K562 (cell line): ENCODE measurements at regions not wholly inside any gene's neighbourhood (a gene's known extent, or its start where the extent isn't known, plus 50 kb on each side); places are given as distances from the start of the nearest gene placed in this dataset.

Experiments
- ATAC-seq: fragments of 200-7000 bp; cut with Tn5 transposase; 3 replicates; pipeline ENCODE4 v1.9.1; 2020; ENCODE audit warnings: moderate library complexity
- BruUV-seq: library from RNA; stranded (reverse); fragments of 400-500 nt; replicated peaks from 2 replicates; lab custom pipeline; 2021; lab: Mats Ljungman, UMichigan
- CTCF ChIA-PET: fragments of 300-600 bp; formaldehyde crosslinking; extraction: SDS; loops from one replicate; lab custom pipeline; 2021; ENCODE audit warnings: low intra/inter-chr PET ratio; lab: Yijun Ruan, JAX
- POLR2A ChIA-PET: fragments of 300-600, 350-650 bp; sonication (Branson Sonifier 250); formaldehyde crosslinking; extraction: SDS; loops from one replicate; lab custom pipeline; 2021; ENCODE audit warnings: antibody characterized with exemption, inconsistent platforms; lab: Yijun Ruan, JAX
- DNase-seq, 4 experiments: peaks; one replicate each; pipeline versions ENCODE4 v3.0.0 to v3.0.0-alpha.2; 2011 to 2018; ENCODE audit warnings: low spot score in 3 of 4, mixed read lengths in 3 of 4; ENCODE audit errors: extremely low read depth in 1 of 4
- FAIRE-seq: peaks from 2 replicates; lab custom pipeline; 2011; peaks lifted over from hg19 to GRCh38; lab: Jason Lieb, UNC
- H2AFZ ChIP-seq: 2 replicates; pipeline ENCODE4 v1.6.0; 2011; ENCODE audit warnings: low read depth, low read length, control low read depth, inconsistent platforms
- H3K27ac ChIP-seq: fragments of 200-600 bp; 3 replicates; pipeline ENCODE4 v1.8.0; 2011; ENCODE audit warnings: low read depth, mild to moderate bottlenecking, control low read depth, inconsistent platforms, low read length, moderate library complexity, mixed read lengths; ENCODE audit errors: extremely low read depth
- H3K27me3 ChIP-seq, 2 experiments: fragments of 300-600 bp in 1 of 2; 2 replicates in 1 of 2; 3 replicates in 1 of 2; pipeline versions ENCODE4 v1.6.0 to v1.8.0; 2011; ENCODE audit warnings: inconsistent platforms in 2 of 2, low read length in 2 of 2, mild to moderate bottlenecking in 1 of 2, mixed read lengths in 1 of 2, moderate library complexity in 1 of 2; ENCODE audit not compliant: control insufficient read depth in 2 of 2, insufficient read depth in 2 of 2
- H3K36me3 ChIP-seq: fragments of 300-600 bp; 3 replicates; pipeline ENCODE4 v1.8.0; 2011; ENCODE audit warnings: mild to moderate bottlenecking, low read length, inconsistent platforms; ENCODE audit not compliant: control insufficient read depth, insufficient read depth
- H3K4me1 ChIP-seq, 2 experiments: fragments of 200-600 bp in 1 of 2; replicated peaks in 1 of 2; 2 replicates in 1 of 2; 3 replicates in 1 of 2; pipeline versions ENCODE4 v1.5.1 to v1.8.0; 2011; ENCODE audit warnings: inconsistent platforms in 2 of 2, low read length in 2 of 2, mild to moderate bottlenecking in 1 of 2, mixed read lengths in 1 of 2, moderate library complexity in 1 of 2; ENCODE audit not compliant: control insufficient read depth in 2 of 2, insufficient read depth in 2 of 2
- H3K4me2 ChIP-seq: 2 replicates; pipeline ENCODE4 v1.6.1; 2011; ENCODE audit warnings: low read length, control low read depth, inconsistent platforms, mixed read lengths; ENCODE audit not compliant: insufficient read depth
- H3K4me3 ChIP-seq: fragments of 200-600 bp; sonication (generic), shearing (Covaris generic); 2 replicates; pipeline ENCODE4 v1.5.1; 2016; ENCODE audit warnings: control low read depth, inconsistent platforms
- H3K79me2 ChIP-seq: fragments of 200-600 bp; 3 replicates; pipeline ENCODE4 v1.8.0; 2011; ENCODE audit warnings: low read length, inconsistent platforms; ENCODE audit not compliant: control insufficient read depth, insufficient read depth
- H3K9ac ChIP-seq, 2 experiments: 2 replicates each; pipeline versions ENCODE4 v1.6.0 to v1.6.1; 2011; ENCODE audit warnings: low read depth in 2 of 2, low read length in 2 of 2, control low read depth in 1 of 2, inconsistent platforms in 1 of 2, mild to moderate bottlenecking in 1 of 2, mixed read lengths in 1 of 2; ENCODE audit not compliant: insufficient read depth in 1 of 2
- H3K9me1 ChIP-seq: one replicate; pipeline ENCODE4 v1.6.0; 2011; ENCODE audit warnings: inconsistent platforms, mild to moderate bottlenecking, low read length, moderate library complexity; ENCODE audit not compliant: control insufficient read depth, insufficient read depth
- H3K9me3 ChIP-seq: replicated peaks from 2 replicates; pipeline ENCODE4 v1.5.1; 2011; ENCODE audit warnings: low read depth, low read length, inconsistent platforms; ENCODE audit not compliant: control insufficient read depth, insufficient read depth
- H4K20me1 ChIP-seq: replicated peaks from 2 replicates; pipeline ENCODE4 v1.6.1; 2011; ENCODE audit warnings: low read length, inconsistent platforms, mixed read lengths; ENCODE audit not compliant: control insufficient read depth, insufficient read depth
- ASH1L ChIP-seq: fragments of 450-650 bp; IDR thresholded peaks from 2 replicates; pipeline ENCODE4 v1.6.1; 2018; ENCODE audit warnings: borderline replicate concordance, mild to moderate bottlenecking, low read depth; ENCODE audit not compliant: partially characterized antibody
- HDGF ChIP-seq: fragments of 450-650 bp; IDR thresholded peaks from 2 replicates; pipeline ENCODE4 v1.6.1; 2016
- HNRNPK ChIP-seq: fragments of 200-400 bp; formaldehyde crosslinking; IDR thresholded peaks from one replicate; pipeline ENCODE4 v1.6.1; 2018; ENCODE audit warnings: mild to moderate bottlenecking, low read depth, low read length; ENCODE audit not compliant: poor library complexity, severe bottlenecking
- IFI16 ChIP-seq: fragments of 250-450 bp; sonication (Bioruptor Pico); IDR thresholded peaks from 2 replicates; pipeline ENCODE4 v2.1.2; 2022; ENCODE audit warnings: mild to moderate bottlenecking, inconsistent platforms
- LARP7 ChIP-seq: fragments of 450-650 bp; IDR thresholded peaks from 2 replicates; pipeline ENCODE4 v1.6.1; 2016
- NR2C2 ChIP-seq, 2 experiments: fragments of 200-800 bp in 1 of 2; sonication (Bioruptor generic) in 1 of 2; sonication (generic) in 1 of 2; formaldehyde crosslinking in 1 of 2; IDR thresholded peaks; 2 replicates each; pipeline versions ENCODE4 v1.6.1 to v1.8.0; 2016 to 2022; ENCODE audit warnings: mild to moderate bottlenecking in 1 of 2, missing compliant biosample characterization in 1 of 2, missing genetic modification characterization in 1 of 2, missing genetic modification reagents in 1 of 2
- RBM15 ChIP-seq: fragments of 200-400 bp; formaldehyde crosslinking; IDR thresholded peaks from 2 replicates; pipeline ENCODE4 v1.6.1; 2018; ENCODE audit warnings: mild to moderate bottlenecking, low read length, moderate library complexity; ENCODE audit not compliant: insufficient read depth
- RBM22 ChIP-seq: fragments of 200-400 bp; formaldehyde crosslinking; IDR thresholded peaks from 2 replicates; pipeline ENCODE4 v1.6.1; 2018; ENCODE audit warnings: low read length, low read depth; ENCODE audit not compliant: poor library complexity, severe bottlenecking
- TFAP4 ChIP-seq: sonication (generic); formaldehyde crosslinking; IDR thresholded peaks from 2 replicates; pipeline ENCODE4 v1.8.0; 2022; ENCODE audit warnings: missing genetic modification reagents, mild to moderate bottlenecking, moderate library complexity, borderline replicate concordance
- ZNF583 ChIP-seq: fragments of 250-450 bp; sonication (Bioruptor Pico); IDR thresholded peaks from 2 replicates; pipeline ENCODE4 v1.4.0; 2020
- ZNF639 ChIP-seq, 2 experiments: fragments of 200-800 bp in 1 of 2; sonication (Bioruptor generic) in 1 of 2; sonication (generic) in 1 of 2; formaldehyde crosslinking in 1 of 2; IDR thresholded peaks in 1 of 2; conservative IDR thresholded peaks in 1 of 2; 2 replicates each; pipeline versions ENCODE4 v1.5.0 to v1.6.1; 2016 to 2020; ENCODE audit warnings: missing compliant biosample characterization in 1 of 2, missing genetic modification characterization in 1 of 2, missing genetic modification reagents in 1 of 2
- WGBS: fragments of 100-300 bp; shearing (Covaris generic); methylation state at CpG from one replicate; pipeline ENCODE4 v1.1.6; 2016; ENCODE audit warnings: low coverage, mixed read lengths; ENCODE audit not compliant: insufficient coverage; ENCODE audit errors: missing lambda C conversion rate; 5-methylcytosine and 5-hydroxymethylcytosine counted together
- in situ Hi-C: fragments of 300-500 bp; cut with MboI; formaldehyde crosslinking; loops from 4 replicates; pipeline ENCODE4 v1.15.0; 2018; ENCODE audit warnings: inconsistent platforms, mixed read lengths
- intact Hi-C: fragments of 100-400 bp; cut with micrococcal nuclease; formaldehyde crosslinking; loops from 2 replicates; pipeline ENCODE4 v1.14.2; 2022
- TF ChIP-seq, protein P1 (sequence below): fragments of 250-450 bp; sonication (Bioruptor Pico); IDR thresholded peaks from 2 replicates; pipeline ENCODE4 v1.9.0; 2021; ENCODE audit warnings: mild to moderate bottlenecking, inconsistent platforms

DNA sequence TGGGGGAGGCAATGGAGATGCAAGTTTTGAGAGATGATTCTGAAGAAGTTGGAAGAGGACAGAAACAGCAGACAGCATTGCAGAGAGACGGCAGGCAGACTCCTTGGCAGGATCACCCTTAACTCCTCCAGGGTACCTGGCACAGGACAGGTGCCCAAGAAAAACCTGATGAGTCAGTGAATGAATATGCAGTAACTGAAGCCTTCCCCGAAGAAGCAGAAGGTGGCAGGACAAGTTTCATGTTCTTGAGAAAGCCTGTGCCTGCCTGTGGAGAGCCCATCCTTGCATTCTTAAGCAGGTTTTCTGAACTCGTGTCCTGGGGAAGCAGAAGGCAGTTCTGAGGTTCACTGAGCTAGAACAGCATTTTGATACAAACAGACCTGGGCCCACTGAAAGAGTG is 79.6 kb upstream of the SASH1 start:
- no peak for DNase-seq
- Histone ChIP-seq H3K79me2 (no peaks in the 10 kb centered on the region), H2AFZ (no peak overlapping the region), H3K27me3 (peaks cover 8 to 22% of the 10 kb centered on the region in 2 experiments), H3K4me1 (no peaks in the 10 kb centered on the region), H4K20me1 (no peaks in the 10 kb centered on the region), H3K9ac (no peak overlapping the region), H3K27ac (no peak overlapping the region), H3K9me1 (no peaks in the 10 kb centered on the region), H3K9me3 (no peaks in the 10 kb centered on the region), H3K4me3 (no peak overlapping the region), H3K36me3 (no peaks in the 10 kb centered on the region), H3K4me2 (no peak overlapping the region)
- BruUV-seq, result no TSS peak
- no peak for ATAC-seq
- intact Hi-C loops (no loop called here), in situ Hi-C loops (no loop called here)
- WGBS, result 2% methylated on average over 3 of the region's 3 CpGs
- FAIRE-seq, result no peak
- POLR2A ChIA-PET, result no interaction called here
- CTCF ChIA-PET, result no interaction called here
- TF ChIP-seq HNRNPK, result no peak
- no peak for TF ChIP-seq IFI16 (CRISPR knock-in tag)
- TF ChIP-seq NR2C2 (CRISPR knock-in tag; IDR thresholded peaks at IDR 0.05), result no peak
- TF ChIP-seq NR2C2 (tag; IDR thresholded peaks at IDR 0.05), result no peak
- no peak for TF ChIP-seq RBM15
- TF ChIP-seq ZNF583 (CRISPR knock-in tag), result no peak
- TF ChIP-seq ZNF639 (CRISPR knock-in tag; conservative IDR thresholded peaks at IDR 0.05 in 1 of 2, IDR thresholded peaks at IDR 0.05 in 1 of 2), result no peak
- TF ChIP-seq LARP7, result no peak
- TF ChIP-seq, protein P1, sequence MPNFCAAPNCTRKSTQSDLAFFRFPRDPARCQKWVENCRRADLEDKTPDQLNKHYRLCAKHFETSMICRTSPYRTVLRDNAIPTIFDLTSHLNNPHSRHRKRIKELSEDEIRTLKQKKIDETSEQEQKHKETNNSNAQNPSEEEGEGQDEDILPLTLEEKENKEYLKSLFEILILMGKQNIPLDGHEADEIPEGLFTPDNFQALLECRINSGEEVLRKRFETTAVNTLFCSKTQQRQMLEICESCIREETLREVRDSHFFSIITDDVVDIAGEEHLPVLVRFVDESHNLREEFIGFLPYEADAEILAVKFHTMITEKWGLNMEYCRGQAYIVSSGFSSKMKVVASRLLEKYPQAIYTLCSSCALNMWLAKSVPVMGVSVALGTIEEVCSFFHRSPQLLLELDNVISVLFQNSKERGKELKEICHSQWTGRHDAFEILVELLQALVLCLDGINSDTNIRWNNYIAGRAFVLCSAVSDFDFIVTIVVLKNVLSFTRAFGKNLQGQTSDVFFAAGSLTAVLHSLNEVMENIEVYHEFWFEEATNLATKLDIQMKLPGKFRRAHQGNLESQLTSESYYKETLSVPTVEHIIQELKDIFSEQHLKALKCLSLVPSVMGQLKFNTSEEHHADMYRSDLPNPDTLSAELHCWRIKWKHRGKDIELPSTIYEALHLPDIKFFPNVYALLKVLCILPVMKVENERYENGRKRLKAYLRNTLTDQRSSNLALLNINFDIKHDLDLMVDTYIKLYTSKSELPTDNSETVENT (CRISPR knock-in tag), result no peak
- TF ChIP-seq TFAP4 (CRISPR knock-in tag), result no peak
- TF ChIP-seq ASH1L, result no peak
- no peak for TF ChIP-seq RBM22
- no peak for TF ChIP-seq HDGF
- TF ChIP-seq, all 486 proteins: peak for 0
